ENCODE measurements at regions not wholly inside any gene's neighbourhood (a gene's known extent, or its start where the extent isn't known, plus 50 kb on each side); places are given as distances from the start of the nearest gene placed in this dataset.
"Not testable (repeated sequence)": the region's sequence is repeated elsewhere in the genome, so short reads cannot be mapped to it uniquely, and the experiment has no call there.

DNA sequence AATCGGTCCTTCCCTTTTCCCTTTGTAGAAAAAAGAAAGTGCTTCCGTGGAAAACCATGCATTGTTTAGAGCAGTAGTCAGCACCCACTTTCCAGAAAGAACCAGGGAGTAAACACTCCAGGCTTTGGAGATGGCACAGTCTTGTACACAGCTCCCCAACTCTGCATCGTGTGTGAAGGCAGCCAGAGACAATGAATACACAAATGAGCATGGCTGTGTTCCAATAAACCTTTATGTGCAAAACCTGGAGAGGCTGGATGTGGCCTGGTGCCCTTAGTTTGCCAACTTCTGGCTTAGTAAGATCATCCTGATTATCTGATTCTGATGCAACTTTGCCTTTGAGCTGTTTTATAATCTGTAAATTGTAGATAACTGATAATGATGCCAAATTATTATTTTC lies 463.4 kb upstream of the TMEM132C start:
- no peak for DNase-seq (ENCODE audit: low spot score)

GRCh38 chr12:127809275-127809674 lies 457.7 kb upstream of the TMEM132C start:
- DNase-seq (ENCODE audit: low spot score): no peak

- DNase-seq (ENCODE audit: low spot score): no peak
Observed at GRCh38 chr12:127810041-127810440, 456.9 kb upstream of the TMEM132C start.

- DNase-seq (ENCODE audit: low spot score): not testable (repeated sequence)
Observed at GRCh38 chr12:127810459-127810858, 456.5 kb upstream of the TMEM132C start.

DNA sequence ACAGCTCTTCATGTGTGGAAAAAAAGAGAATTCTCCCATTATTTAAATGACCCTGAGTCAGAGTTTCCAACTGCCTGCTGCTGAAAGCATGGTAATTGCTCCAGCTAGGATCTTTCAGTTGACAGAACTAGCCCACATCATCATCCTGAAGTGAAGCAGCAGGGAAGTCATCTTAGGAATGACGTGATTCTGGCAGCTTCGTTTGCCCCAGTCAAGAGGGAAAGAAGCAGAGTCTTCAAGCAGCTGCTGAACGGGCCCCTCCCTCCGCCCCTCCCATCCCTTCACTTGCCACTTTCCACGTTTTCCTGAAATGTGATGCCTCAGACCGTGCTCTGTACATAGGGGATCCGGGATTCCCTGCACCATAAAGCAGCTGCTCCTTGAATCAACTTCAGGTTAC lies 455.0 kb upstream of the TMEM132C start:
- no peak for DNase-seq (ENCODE audit: low spot score)

DNA sequence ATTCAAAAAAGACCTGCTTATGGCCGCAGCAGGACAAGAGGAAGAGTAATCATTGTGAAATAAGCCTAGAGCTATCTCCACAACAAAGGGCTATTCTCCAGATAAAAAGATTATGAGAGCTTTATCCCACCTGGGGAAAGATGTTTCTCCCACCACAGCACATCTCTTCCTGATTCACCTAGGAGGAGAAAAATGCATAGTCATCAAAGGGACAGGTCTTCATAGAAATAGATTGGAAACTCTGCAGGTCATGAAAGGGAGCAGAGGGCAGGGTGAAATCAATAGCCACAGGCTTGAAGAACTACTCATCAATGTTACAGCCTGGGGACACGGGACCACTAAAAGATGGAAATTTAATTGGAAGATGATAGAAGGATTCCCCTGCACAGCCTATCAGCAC lies 453.8 kb upstream of the TMEM132C start:
- no peak for DNase-seq (ENCODE audit: low spot score)

GRCh38 chr12:127819056-127819455 lies 447.9 kb upstream of the TMEM132C start:
- no peak for DNase-seq (ENCODE audit: low spot score)

DNA sequence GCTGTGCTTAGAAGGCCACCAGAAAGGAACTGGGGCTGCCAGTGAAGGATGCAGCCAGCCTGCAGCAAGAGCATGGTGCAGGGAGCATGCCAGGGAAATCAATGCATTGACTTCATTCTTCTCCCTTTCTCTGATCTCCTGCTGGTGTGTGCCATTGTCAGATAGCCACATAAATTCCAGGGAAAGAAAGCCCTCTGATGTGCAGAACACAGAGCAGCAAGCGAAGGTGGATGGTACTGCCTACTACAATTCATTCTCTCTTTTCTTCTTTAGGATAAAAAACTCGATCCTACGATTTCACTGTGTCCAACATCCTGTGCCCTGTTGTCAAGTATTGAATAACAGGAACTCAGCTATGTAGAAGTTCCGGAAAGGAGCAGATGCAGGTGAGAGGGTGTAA lies 446.7 kb upstream of the TMEM132C start:
- no peak for DNase-seq (ENCODE audit: low spot score)

DNA sequence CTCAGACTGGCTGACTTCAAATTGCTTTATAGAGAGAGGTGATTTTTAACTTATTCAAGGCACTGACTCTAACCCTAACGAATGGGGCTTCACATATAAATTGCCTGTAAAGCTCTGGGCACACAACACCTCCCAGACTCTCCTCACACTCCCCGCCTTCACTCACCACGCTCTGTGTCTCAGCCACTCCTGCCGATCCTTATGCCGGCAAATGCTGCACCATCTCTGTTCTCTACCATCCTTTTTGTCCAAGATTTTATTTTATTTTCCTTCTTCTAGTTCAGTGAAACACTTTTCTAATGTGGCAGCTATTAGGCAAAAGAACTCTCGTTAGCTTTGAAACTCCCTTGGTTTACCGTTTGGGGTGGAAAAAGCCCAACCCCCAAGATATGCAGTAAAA lies 446.1 kb upstream of the TMEM132C start:
- DNase-seq (ENCODE audit: low spot score): no peak

DNA sequence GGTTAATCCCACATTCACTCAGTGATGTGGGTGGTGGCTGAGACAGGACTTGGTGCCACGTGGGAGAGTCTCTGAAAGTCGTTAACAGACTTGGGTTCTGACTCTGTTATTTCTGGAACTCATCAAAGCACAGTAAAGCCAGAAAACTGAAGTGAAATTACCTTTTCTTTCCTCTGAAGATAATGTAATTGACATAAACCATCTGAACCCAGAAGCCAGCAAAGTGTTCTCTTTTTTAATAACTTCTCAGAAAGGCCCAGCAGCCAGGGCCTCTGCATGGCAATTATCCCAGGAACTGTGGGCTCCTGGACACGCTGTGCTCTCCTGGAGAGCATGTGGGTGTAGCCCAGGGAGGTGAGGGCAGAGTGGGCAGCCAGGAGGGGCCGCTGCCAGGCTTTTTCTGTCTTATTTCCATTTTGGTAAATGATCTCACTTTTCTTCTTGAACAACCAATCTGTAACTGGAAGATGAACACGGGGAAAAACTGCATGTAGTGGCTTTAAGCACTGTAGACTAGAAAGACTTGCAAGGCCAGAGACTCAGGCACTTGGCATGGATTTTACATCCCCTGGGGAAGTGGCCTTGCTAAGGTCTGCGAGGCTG lies 444.1 kb upstream of the TMEM132C start:
- DNase-seq (ENCODE audit: low spot score): no peak

DNA sequence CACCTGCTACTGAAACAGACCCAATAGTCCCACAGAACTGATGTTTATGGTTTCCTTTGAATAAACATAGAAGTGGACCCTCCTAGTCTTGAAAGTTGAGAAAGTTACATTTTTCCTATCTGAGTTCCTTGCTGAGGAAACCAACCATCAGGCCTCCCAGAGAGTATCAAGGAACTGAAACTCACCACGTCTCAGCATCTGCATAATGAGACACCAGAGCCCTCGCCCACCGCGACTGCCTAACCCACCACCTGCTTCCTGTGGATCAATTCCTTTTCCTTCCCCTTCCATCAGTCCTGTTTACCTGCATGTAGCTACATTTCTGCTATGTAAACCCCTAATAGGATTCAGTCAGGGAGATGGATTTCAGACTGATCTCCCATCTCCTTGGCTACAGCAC lies 443.2 kb upstream of the TMEM132C start:
- no peak for DNase-seq (ENCODE audit: low spot score)

GRCh38 chr12:127829281-127830064 lies 437.5 kb upstream of the TMEM132C start:
- no peak for DNase-seq (ENCODE audit: low spot score)

DNA sequence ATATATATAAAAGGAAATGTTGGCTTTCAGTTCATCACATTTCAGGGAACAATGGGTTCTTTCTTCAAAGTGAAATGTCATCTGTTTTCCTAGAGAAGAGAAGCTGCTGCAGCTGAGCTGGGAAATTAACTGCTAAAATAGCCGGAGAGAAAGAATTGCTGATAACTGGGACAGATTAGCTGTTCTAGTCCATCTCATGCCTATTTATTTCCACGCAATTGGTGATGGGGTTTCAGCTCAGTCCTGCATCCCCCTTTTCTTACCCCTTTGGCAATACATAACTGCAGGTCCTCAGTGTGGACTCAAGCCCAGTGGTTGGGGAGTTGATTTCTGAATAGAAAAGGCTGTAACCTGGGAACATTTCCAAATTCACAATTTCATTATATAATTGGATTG lies 436.9 kb upstream of the TMEM132C start:
- no peak for DNase-seq (ENCODE audit: low spot score)

GRCh38 chr12:127830730-127831129 lies 436.2 kb upstream of the TMEM132C start:
- no peak for DNase-seq (ENCODE audit: low spot score)

- DNase-seq (ENCODE audit: low spot score): no peak
Observed at GRCh38 chr12:127832172-127832571, 434.8 kb upstream of the TMEM132C start.

GRCh38 chr12:127836802-127837201 lies 430.2 kb upstream of the TMEM132C start:
- DNase-seq (ENCODE audit: low spot score): not testable (repeated sequence)

DNA sequence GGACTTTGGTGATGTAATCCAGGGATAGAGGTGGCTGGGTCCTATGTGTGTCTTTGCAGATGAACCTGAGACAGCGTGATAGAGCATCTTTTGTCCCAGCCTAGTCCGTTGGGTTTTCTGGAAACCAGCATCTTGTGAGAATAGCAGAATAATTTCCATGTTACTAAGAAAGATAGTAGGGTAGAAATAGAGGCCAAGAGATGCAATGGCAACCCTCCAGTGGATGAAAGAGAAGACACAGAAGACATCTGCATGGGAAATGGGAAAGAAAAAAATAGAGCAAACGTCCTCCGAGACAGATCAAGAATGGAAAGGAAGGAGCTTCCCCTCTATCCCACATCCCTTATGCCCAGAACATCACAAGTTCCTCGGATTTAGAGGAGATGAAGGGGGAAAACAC lies 409.3 kb upstream of the TMEM132C start:
- DNase-seq (ENCODE audit: low spot score): no peak

DNA sequence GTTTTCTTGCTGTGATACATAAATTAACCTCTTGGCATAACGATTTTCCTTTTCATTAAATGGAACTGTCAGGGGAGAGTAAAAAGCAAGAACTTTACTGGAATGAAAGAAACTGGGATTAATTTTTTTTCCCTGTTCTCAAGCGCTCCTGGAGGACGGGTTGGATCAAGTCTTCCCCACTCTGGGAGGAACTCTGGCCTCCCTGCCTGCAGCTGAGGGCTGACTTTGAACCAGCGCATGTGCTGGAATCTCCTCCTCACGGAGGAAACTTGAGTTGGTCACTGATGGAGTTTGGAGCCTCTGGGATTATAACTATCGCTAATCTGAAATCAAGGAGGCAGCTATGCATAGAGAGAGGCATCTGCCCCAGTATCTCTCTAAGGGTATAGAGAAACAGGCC lies 406.4 kb upstream of the TMEM132C start:
- DNase-seq (ENCODE audit: low spot score): no peak

DNA sequence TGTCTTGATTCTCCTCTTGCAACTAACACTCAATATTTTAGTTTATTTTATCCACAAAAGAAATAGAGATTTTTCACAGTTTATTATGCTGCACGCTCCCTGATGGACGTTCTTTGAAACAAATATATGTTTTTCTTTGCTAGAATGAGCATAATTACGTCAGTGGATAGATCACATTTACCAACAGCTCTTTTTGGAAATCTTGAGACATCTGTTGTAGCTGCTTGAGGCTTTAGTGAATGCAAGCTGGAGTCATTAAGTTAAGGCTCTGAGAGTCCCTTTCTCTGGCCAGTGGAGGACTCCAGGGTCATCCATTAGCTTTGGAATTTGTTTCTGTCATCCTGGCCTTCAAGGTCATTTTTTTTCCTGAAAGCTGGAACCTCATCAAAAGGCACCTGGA lies 405.6 kb upstream of the TMEM132C start:
- no peak for DNase-seq (ENCODE audit: low spot score)

- DNase-seq (ENCODE audit: low spot score): no peak
Observed at GRCh38 chr12:127873306-127873705, 393.7 kb upstream of the TMEM132C start.

- DNase-seq (ENCODE audit: low spot score): no peak
Observed at GRCh38 chr12:127881371-127882140, 385.4 kb upstream of the TMEM132C start.

DNA sequence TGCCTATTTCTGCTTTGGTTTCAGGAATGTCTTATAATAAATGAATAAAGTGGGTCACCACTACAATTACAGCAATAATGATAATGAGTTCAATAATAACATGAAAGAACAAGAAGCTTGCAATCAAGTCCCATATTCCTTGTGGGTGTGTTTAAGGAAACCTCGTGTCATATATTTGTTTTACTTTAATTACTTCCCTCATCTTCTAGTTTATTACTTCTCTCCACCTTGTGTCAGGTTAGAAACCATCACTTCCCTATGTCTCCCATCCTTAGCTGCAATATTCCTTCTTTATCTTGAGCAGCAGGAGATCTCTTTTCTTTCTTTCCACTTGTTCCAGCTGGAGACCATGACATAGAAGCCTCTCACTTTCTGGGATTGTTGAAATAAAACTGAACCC lies 384.0 kb upstream of the TMEM132C start:
- DNase-seq (ENCODE audit: low spot score): no peak
